ENCODE measurements at regions not wholly inside any gene's neighbourhood (a gene's known extent, or its start where the extent isn't known, plus 50 kb on each side); places are given as distances from the start of the nearest gene placed in this dataset.

GRCh38 chrX:73758250-73758649, 94.3 kb downstream of the XIST start:
- intact Hi-C loops (cut with DNase I): no loop called here
- ATAC-seq: no peak
- Histone ChIP-seq H3K27me3 (peaks cover 0 to 11% of the 10 kb centered on the region in 2 donors), H3K4me3 (no peak overlapping the region), H3K9me3 (no peaks in the 10 kb centered on the region), H3K27ac (no peak overlapping the region), H3K36me3 (no peaks in the 10 kb centered on the region), H3K4me1 (no peaks in the 10 kb centered on the region)
- TF ChIP-seq POLR2A (IDR thresholded peaks at IDR 0.05) (no peak), CTCF (IDR thresholded peaks at IDR 0.05) (no peak)
- no peak for DNase-seq
- WGBS (ENCODE audit: insufficient coverage, low coverage, low lambda C conversion rate, missing lambda C conversion rate): 24% methylated on average over 5 of the region's 6 CpGs
